H1 (cell line): ENCODE measurements at regions not wholly inside any gene's neighbourhood (a gene's known extent, or its start where the extent isn't known, plus 50 kb on each side); places are given as distances from the start of the nearest gene placed in this dataset.
A peak's percentile ranks its signal among the peaks of the same experiment; 100 is the strongest.

Experiments used
- EP300 ChIP-seq, 2 experiments: IDR thresholded peaks; 1 replicate in 1 of 2; 2 replicates in 1 of 2; pipeline ENCODE4 v1.6.1; 2011 to 2012; ENCODE audit warnings: low read depth in 2 of 2, low read length in 2 of 2, mild to moderate bottlenecking in 2 of 2, borderline replicate concordance in 1 of 2, inconsistent platforms in 1 of 2, moderate library complexity in 1 of 2
- MAFK ChIP-seq: IDR thresholded peaks from 2 replicates; pipeline ENCODE4 v1.6.1; 2012; ENCODE audit warnings: low read depth, mild to moderate bottlenecking, improper control_type of control experiment, low read length
- POLR2A ChIP-seq, 2 experiments: IDR thresholded peaks; 1 replicate in 1 of 2; 2 replicates in 1 of 2; pipeline ENCODE4 v1.6.1; 2011; ENCODE audit warnings: low read depth in 2 of 2, low read length in 2 of 2, mild to moderate bottlenecking in 2 of 2; ENCODE audit errors: control extremely low read depth in 1 of 2
- TF ChIP-seq, protein P1 (sequence below), 3 experiments: IDR thresholded peaks; 1 replicate in 2 of 3; 2 replicates in 1 of 3; pipeline versions ENCODE4 v1.5.1 to v1.6.1; 2011; ENCODE audit warnings: low read length in 3 of 3, mild to moderate bottlenecking in 3 of 3, inconsistent platforms in 2 of 3, low read depth in 1 of 3, moderate library complexity in 1 of 3; ENCODE audit not compliant: insufficient read depth in 1 of 3; ENCODE audit errors: control extremely low read depth in 1 of 3
- TF ChIP-seq, protein P2 (sequence below): IDR thresholded peaks from 2 replicates; pipeline ENCODE4 v1.6.1; 2011; ENCODE audit warnings: low read length, improper control_type of control experiment

DNA sequence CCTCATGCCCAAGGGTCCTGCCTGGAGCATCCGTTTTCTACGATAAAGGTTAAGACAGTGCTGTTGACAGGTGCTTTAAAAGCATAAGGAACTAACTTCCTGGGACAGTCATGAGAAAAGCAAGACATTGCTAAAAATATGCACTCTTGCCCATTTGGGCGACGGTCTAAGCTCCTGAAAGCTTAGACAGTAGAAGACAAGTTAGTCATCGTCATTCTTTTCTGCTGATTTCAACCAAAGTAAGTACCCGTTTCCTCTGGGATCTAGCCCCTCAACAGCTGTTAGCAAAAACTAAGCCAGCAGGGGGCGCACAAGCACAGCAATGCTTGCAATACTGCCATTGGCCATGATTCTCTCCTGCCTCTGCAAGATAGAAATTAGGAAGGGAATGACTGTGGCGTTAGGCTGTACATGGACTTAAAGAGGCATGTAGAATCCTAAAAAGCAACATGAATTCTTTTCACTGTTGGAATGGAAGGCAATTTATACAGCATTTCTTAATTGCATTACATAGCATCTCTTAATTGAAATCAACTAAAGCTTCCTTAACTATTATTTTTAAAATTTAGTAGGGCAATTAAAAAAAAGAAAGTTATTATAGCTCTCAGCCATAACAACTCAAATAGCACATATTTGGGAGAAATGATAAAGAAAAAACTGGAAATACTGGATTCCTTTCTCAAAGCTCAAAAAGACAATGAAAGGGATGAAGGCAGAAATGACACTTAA is 147.8 kb upstream of the RALGAPA2 start:
- TF ChIP-seq MAFK = no peak
- TF ChIP-seq, protein P1, sequence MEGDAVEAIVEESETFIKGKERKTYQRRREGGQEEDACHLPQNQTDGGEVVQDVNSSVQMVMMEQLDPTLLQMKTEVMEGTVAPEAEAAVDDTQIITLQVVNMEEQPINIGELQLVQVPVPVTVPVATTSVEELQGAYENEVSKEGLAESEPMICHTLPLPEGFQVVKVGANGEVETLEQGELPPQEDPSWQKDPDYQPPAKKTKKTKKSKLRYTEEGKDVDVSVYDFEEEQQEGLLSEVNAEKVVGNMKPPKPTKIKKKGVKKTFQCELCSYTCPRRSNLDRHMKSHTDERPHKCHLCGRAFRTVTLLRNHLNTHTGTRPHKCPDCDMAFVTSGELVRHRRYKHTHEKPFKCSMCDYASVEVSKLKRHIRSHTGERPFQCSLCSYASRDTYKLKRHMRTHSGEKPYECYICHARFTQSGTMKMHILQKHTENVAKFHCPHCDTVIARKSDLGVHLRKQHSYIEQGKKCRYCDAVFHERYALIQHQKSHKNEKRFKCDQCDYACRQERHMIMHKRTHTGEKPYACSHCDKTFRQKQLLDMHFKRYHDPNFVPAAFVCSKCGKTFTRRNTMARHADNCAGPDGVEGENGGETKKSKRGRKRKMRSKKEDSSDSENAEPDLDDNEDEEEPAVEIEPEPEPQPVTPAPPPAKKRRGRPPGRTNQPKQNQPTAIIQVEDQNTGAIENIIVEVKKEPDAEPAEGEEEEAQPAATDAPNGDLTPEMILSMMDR (IDR thresholded peaks at IDR 0.05; ENCODE audit: control extremely low read depth in 1 of 3, insufficient read depth in 1 of 3, low read depth in 1 of 3, low read length in 3 of 3) = peak; percentile 72 to 99 (median 95)
- no peak for TF ChIP-seq POLR2A (IDR thresholded peaks at IDR 0.05; ENCODE audit: control extremely low read depth in 1 of 2, low read depth in 2 of 2, low read length in 2 of 2)
- TF ChIP-seq, protein P2, sequence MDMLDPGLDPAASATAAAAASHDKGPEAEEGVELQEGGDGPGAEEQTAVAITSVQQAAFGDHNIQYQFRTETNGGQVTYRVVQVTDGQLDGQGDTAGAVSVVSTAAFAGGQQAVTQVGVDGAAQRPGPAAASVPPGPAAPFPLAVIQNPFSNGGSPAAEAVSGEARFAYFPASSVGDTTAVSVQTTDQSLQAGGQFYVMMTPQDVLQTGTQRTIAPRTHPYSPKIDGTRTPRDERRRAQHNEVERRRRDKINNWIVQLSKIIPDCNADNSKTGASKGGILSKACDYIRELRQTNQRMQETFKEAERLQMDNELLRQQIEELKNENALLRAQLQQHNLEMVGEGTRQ = no peak
- TF ChIP-seq EP300 (IDR thresholded peaks at IDR 0.05; ENCODE audit: borderline replicate concordance in 1 of 2, low read depth in 2 of 2, low read length in 2 of 2) = no peak
